Gastrocnemius medialis (tissue), 4 donors: ENCODE measurements at regions not wholly inside any gene's neighbourhood (a gene's known extent, or its start where the extent isn't known, plus 50 kb on each side); places are given as distances from the start of the nearest gene placed in this dataset.

Source experiments
- ATAC-seq, 2 donors: fragments of 150-250 bp; one replicate each; pipeline ENCODE4 v1.9.1; 2016
- DNase-seq, 2 donors: peaks; one replicate each; pipeline ENCODE4 v3.0.0-alpha.2; 2019
- H3K27ac ChIP-seq, 4 donors: fragments of 200-600 bp; sonication (generic); 1 replicate in 1 of 4; 2 replicates in 3 of 4; pipeline ENCODE4 v1.5.1; 2016 to 2018; ENCODE audit warnings: mild to moderate bottlenecking in 2 of 4, moderate library complexity in 1 of 4
- H3K27me3 ChIP-seq, 3 donors: fragments of 200-600 bp; sonication (generic) in 2 of 3; 1 replicate in 1 of 3; 2 replicates in 2 of 3; pipeline versions ENCODE4 v1.5.1 to v1.6.0; 2016 to 2019; ENCODE audit warnings: mild to moderate bottlenecking in 1 of 3, moderate library complexity in 1 of 3
- H3K36me3 ChIP-seq, 2 donors: fragments of 200-600 bp; sonication (generic) in 1 of 2; one replicate each; pipeline ENCODE4 v1.5.1; 2017 to 2018
- H3K4me1 ChIP-seq, 2 donors: fragments of 200-600 bp; sonication (generic) in 1 of 2; one replicate each; pipeline ENCODE4 v1.5.1; 2016 to 2017; ENCODE audit warnings: mild to moderate bottlenecking in 2 of 2
- H3K4me3 ChIP-seq, 4 donors: fragments of 200-600 bp; sonication (generic) in 3 of 4; 1 replicate in 1 of 4; 2 replicates in 3 of 4; pipeline ENCODE4 v1.5.1; 2016 to 2019; ENCODE audit warnings: mild to moderate bottlenecking in 2 of 4
- H3K9me3 ChIP-seq, 3 donors: fragments of 200-600 bp; sonication (generic) in 2 of 3; 1 replicate in 1 of 3; 2 replicates in 2 of 3; pipeline ENCODE4 v1.5.1; 2016 to 2019
- POLR2A ChIP-seq, 2 donors: fragments of 450-650 bp; IDR thresholded peaks; one replicate each; pipeline ENCODE4 v1.6.1; 2017; ENCODE audit warnings: antibody characterized with exemption in 2 of 2, mild to moderate bottlenecking in 2 of 2, moderate library complexity in 2 of 2
- in situ Hi-C, 4 donors: fragments of 200-750 bp; cut with MboI; loops; one replicate each; pipeline versions ENCODE4 v1.15.0 to v1.8.0; 2017; ENCODE audit warnings: low sequenced_read_pairs in 4 of 4
- intact Hi-C: fragments of 100-400 bp; cut with DNase I; formaldehyde crosslinking; loops from one replicate; pipeline ENCODE4 v1.15.1; 2023; ENCODE audit warnings: low total_unique reads
- TF ChIP-seq, protein P1 (sequence below), 5 experiments: fragments of 450-650 bp in 3 of 5; fragments of 200-600 bp in 2 of 5; sonication (generic) in 2 of 5; IDR thresholded peaks in 4 of 5; conservative IDR thresholded peaks in 1 of 5; 1 replicate in 4 of 5; 2 replicates in 1 of 5; pipeline ENCODE4 v1.5.1; 2016 to 2019; ENCODE audit warnings: antibody characterized with exemption in 5 of 5, mild to moderate bottlenecking in 3 of 5, moderate library complexity in 3 of 5

DNA sequence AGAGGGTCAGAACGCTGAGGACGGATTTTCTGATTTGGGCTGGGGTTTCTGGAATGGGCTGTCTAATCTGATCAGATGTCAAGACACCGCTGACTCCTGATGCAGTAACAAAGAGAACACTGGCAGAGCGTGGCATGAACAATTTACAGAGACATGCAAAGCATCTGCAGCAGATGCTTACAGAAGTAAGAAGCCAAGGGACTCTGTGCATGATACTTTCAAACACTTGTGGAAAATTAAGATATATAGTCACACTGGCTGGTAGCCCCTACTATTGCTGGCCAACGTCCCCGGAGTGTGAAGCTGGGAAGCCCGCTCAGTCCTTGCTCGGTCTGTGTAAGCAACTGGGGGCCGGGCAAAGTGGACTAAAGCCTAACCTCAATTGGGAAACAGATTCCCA, 903.7 kb downstream of the BRD1 start:
- H3K4me3 ChIP-seq, result no peak overlapping the region
- in situ Hi-C loops (no loop called here), intact Hi-C loops (no loop called here)
- DNase-seq (no peak), ATAC-seq (no peak)
- H3K9me3 ChIP-seq, result no peaks in the 10 kb centered on the region
- no peaks in the 10 kb centered on the region for H3K4me1 ChIP-seq
- no peaks in the 10 kb centered on the region for H3K27me3 ChIP-seq
- TF ChIP-seq POLR2A (IDR thresholded peaks at IDR 0.05), result no peak
- TF ChIP-seq, protein P1, sequence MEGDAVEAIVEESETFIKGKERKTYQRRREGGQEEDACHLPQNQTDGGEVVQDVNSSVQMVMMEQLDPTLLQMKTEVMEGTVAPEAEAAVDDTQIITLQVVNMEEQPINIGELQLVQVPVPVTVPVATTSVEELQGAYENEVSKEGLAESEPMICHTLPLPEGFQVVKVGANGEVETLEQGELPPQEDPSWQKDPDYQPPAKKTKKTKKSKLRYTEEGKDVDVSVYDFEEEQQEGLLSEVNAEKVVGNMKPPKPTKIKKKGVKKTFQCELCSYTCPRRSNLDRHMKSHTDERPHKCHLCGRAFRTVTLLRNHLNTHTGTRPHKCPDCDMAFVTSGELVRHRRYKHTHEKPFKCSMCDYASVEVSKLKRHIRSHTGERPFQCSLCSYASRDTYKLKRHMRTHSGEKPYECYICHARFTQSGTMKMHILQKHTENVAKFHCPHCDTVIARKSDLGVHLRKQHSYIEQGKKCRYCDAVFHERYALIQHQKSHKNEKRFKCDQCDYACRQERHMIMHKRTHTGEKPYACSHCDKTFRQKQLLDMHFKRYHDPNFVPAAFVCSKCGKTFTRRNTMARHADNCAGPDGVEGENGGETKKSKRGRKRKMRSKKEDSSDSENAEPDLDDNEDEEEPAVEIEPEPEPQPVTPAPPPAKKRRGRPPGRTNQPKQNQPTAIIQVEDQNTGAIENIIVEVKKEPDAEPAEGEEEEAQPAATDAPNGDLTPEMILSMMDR (IDR thresholded peaks at IDR 0.05 in 4 of 5, conservative IDR thresholded peaks at IDR 0.05 in 1 of 5), result no peak
- no peak overlapping the region for H3K27ac ChIP-seq
- no peaks in the 10 kb centered on the region for H3K36me3 ChIP-seq

DNA sequence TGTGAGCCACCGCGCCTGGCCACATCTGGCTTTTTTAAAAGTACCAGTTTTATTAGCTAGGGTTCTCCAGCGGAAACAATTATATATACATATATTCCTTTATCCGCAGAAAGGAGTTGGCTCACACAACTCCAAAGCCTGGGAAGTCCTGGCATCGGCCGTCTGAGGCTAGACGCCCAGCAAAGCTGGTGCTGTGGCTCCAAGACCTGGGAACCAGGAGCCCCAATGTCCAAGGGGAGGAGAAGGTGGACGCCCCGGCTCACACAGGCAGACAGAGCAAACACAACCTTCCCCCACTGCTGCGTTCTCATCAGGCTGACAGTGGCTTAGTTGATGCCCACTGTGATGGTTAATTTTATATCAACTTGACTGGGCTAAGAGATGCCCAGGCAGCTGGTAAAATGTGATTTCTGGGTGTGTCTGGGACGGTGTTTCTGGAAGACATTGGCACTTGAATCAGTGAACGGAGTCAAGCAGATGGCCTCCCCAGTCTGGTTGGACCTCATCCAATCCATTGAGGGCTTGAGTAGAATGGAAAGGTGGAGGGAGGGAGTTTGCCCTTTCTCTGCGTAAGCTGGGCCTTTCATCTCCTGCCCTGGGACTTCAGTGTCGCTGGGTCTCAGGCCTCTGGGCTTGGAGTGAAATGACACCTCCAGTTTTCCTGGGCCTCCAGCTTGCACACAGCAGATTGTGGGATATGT, 904.4 kb downstream of the BRD1 start:
- no peak for DNase-seq
- no peaks in the 10 kb centered on the region for H3K9me3 ChIP-seq
- intact Hi-C loops, result no loop called here
- in situ Hi-C loops, result no loop called here
- H3K4me1 ChIP-seq, result no peaks in the 10 kb centered on the region
- H3K4me3 ChIP-seq, result no peak overlapping the region
- H3K36me3 ChIP-seq, result no peaks in the 10 kb centered on the region
- TF ChIP-seq, protein P1 (IDR thresholded peaks at IDR 0.05 in 4 of 5, conservative IDR thresholded peaks at IDR 0.05 in 1 of 5), result no peak
- TF ChIP-seq POLR2A (IDR thresholded peaks at IDR 0.05), result no peak
- no peaks in the 10 kb centered on the region for H3K27me3 ChIP-seq
- no peak for ATAC-seq
- H3K27ac ChIP-seq, result no peak overlapping the region

DNA sequence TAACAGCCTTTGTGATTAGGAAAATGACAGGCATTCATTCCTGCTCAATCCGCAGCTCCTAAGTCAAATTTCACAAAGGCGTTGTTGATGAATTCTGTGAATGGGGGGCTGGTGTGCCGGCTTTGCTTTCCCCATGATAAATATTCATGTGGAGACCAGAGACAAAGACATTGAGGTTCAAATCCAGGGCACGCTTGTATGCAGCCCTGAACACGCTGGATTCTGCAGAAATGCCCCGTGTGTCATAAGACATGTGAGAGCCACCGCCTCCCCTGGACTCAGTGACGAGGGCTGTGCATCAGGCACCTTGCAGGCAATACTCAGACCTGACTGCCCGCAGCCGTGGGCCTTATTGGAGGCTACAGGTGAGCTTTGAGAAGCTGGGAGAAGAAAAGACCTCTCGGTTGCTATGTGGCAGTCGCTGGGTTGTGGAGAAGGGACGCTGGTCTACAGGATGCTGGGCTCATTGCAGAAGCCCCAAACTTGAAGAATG, 906.2 kb downstream of the BRD1 start:
- Histone ChIP-seq H3K4me1 (no peaks in the 10 kb centered on the region), H3K27ac (no peak overlapping the region), H3K27me3 (peaks cover 0 to 4% (median 0%) of the 10 kb centered on the region in 3 donors), H3K4me3 (no peak overlapping the region), H3K36me3 (no peaks in the 10 kb centered on the region), H3K9me3 (no peaks in the 10 kb centered on the region)
- DNase-seq, result no peak
- in situ Hi-C loops, result no loop called here
- no peak for ATAC-seq
- TF ChIP-seq, protein P1 (IDR thresholded peaks at IDR 0.05 in 4 of 5, conservative IDR thresholded peaks at IDR 0.05 in 1 of 5), result no peak
- TF ChIP-seq POLR2A (IDR thresholded peaks at IDR 0.05), result no peak
- intact Hi-C loops, result no loop called here

DNA sequence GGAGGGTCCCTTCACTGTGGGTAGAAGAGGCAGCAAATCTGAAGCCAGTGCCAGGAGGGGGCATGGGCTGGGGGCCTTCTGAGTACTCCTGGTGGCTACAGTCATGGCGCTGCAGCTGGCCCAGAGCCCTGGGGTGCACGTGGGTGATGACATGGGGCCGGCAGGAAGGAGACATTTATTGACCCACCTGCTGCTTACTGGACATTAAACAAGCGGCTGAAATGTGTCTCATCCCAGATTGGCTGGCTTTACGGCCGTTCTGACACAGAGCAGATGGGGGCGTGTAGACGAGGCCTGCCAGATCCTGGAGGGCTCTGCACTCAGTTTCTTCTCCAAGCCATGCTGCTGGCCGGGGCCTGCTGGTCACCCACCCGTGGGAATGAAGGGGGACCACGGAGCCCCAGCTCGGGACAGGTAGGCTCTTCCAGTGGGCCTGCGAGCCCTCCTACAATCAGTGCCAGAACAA, 906.9 kb downstream of the BRD1 start:
- TF ChIP-seq, protein P1 (IDR thresholded peaks at IDR 0.05 in 4 of 5, conservative IDR thresholded peaks at IDR 0.05 in 1 of 5), result no peak

More for the DNA sequence above, 906.9 kb downstream of the BRD1 start:
- ATAC-seq, result no peak
- H3K36me3 ChIP-seq, result no peaks in the 10 kb centered on the region
- no peak overlapping the region for H3K4me3 ChIP-seq
- no peaks in the 10 kb centered on the region for H3K9me3 ChIP-seq
- H3K27ac ChIP-seq, result no peak overlapping the region
- in situ Hi-C loops (no loop called here), intact Hi-C loops (no loop called here)
- DNase-seq, result no peak
- H3K27me3 ChIP-seq, result peaks cover 0 to 4% (median 0%) of the 10 kb centered on the region in 3 donors
- no peaks in the 10 kb centered on the region for H3K4me1 ChIP-seq
